K562 (cell line): ENCODE measurements at regions not wholly inside any gene's neighbourhood (a gene's known extent, or its start where the extent isn't known, plus 50 kb on each side); places are given as distances from the start of the nearest gene placed in this dataset.

Experiments
- NUFIP1 ChIP-seq: fragments of 450-650 bp; IDR thresholded peaks from 2 replicates; pipeline ENCODE4 v1.6.1; 2018; ENCODE audit not compliant: partially characterized antibody
- RBM39 ChIP-seq: fragments of 200-400 bp; formaldehyde crosslinking; optimal IDR thresholded peaks from 2 replicates; pipeline ENCODE3; 2018; ENCODE audit warnings: low read depth, low read length
- RHOXF2B ChIP-seq: fragments of 250-450 bp; sonication (Bioruptor Pico); conservative IDR thresholded peaks from 2 replicates; pipeline ENCODE4 v1.5.1; 2021
- TFAM ChIP-seq: fragments of 250-450 bp; sonication (Bioruptor Pico); conservative IDR thresholded peaks from 2 replicates; pipeline ENCODE4 v1.5.0; 2021; ENCODE audit warnings: mild to moderate bottlenecking, moderate library complexity
- ZNF174 ChIP-seq: fragments of 250-450 bp; sonication (Bioruptor Pico); IDR thresholded peaks from 2 replicates; pipeline ENCODE4 v1.4.0; 2020; ENCODE audit warnings: mild to moderate bottlenecking
- TF ChIP-seq, protein P1 (sequence below): fragments of 200-600 bp; sonication (generic); IDR thresholded peaks from one replicate; pipeline ENCODE4 v1.6.1; 2012; ENCODE audit warnings: mild to moderate bottlenecking, low read depth, low read length, inconsistent platforms

- TF ChIP-seq, protein P1, sequence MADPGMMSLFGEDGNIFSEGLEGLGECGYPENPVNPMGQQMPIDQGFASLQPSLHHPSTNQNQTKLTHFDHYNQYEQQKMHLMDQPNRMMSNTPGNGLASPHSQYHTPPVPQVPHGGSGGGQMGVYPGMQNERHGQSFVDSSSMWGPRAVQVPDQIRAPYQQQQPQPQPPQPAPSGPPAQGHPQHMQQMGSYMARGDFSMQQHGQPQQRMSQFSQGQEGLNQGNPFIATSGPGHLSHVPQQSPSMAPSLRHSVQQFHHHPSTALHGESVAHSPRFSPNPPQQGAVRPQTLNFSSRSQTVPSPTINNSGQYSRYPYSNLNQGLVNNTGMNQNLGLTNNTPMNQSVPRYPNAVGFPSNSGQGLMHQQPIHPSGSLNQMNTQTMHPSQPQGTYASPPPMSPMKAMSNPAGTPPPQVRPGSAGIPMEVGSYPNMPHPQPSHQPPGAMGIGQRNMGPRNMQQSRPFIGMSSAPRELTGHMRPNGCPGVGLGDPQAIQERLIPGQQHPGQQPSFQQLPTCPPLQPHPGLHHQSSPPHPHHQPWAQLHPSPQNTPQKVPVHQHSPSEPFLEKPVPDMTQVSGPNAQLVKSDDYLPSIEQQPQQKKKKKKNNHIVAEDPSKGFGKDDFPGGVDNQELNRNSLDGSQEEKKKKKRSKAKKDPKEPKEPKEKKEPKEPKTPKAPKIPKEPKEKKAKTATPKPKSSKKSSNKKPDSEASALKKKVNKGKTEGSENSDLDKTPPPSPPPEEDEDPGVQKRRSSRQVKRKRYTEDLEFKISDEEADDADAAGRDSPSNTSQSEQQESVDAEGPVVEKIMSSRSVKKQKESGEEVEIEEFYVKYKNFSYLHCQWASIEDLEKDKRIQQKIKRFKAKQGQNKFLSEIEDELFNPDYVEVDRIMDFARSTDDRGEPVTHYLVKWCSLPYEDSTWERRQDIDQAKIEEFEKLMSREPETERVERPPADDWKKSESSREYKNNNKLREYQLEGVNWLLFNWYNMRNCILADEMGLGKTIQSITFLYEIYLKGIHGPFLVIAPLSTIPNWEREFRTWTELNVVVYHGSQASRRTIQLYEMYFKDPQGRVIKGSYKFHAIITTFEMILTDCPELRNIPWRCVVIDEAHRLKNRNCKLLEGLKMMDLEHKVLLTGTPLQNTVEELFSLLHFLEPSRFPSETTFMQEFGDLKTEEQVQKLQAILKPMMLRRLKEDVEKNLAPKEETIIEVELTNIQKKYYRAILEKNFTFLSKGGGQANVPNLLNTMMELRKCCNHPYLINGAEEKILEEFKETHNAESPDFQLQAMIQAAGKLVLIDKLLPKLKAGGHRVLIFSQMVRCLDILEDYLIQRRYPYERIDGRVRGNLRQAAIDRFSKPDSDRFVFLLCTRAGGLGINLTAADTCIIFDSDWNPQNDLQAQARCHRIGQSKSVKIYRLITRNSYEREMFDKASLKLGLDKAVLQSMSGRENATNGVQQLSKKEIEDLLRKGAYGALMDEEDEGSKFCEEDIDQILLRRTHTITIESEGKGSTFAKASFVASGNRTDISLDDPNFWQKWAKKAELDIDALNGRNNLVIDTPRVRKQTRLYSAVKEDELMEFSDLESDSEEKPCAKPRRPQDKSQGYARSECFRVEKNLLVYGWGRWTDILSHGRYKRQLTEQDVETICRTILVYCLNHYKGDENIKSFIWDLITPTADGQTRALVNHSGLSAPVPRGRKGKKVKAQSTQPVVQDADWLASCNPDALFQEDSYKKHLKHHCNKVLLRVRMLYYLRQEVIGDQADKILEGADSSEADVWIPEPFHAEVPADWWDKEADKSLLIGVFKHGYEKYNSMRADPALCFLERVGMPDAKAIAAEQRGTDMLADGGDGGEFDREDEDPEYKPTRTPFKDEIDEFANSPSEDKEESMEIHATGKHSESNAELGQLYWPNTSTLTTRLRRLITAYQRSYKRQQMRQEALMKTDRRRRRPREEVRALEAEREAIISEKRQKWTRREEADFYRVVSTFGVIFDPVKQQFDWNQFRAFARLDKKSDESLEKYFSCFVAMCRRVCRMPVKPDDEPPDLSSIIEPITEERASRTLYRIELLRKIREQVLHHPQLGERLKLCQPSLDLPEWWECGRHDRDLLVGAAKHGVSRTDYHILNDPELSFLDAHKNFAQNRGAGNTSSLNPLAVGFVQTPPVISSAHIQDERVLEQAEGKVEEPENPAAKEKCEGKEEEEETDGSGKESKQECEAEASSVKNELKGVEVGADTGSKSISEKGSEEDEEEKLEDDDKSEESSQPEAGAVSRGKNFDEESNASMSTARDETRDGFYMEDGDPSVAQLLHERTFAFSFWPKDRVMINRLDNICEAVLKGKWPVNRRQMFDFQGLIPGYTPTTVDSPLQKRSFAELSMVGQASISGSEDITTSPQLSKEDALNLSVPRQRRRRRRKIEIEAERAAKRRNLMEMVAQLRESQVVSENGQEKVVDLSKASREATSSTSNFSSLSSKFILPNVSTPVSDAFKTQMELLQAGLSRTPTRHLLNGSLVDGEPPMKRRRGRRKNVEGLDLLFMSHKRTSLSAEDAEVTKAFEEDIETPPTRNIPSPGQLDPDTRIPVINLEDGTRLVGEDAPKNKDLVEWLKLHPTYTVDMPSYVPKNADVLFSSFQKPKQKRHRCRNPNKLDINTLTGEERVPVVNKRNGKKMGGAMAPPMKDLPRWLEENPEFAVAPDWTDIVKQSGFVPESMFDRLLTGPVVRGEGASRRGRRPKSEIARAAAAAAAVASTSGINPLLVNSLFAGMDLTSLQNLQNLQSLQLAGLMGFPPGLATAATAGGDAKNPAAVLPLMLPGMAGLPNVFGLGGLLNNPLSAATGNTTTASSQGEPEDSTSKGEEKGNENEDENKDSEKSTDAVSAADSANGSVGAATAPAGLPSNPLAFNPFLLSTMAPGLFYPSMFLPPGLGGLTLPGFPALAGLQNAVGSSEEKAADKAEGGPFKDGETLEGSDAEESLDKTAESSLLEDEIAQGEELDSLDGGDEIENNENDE, result no peak
- TF ChIP-seq TFAM (CRISPR knock-in tag), result no peak
- TF ChIP-seq RBM39, result no peak
- no peak for TF ChIP-seq NUFIP1
- no peak for TF ChIP-seq RHOXF2B (CRISPR knock-in tag)
- TF ChIP-seq ZNF174 (CRISPR knock-in tag), result no peak
These were observed 181.0 kb downstream of the C1D start (continued) for GRCh38 chr2:67881816-67882215.
